ENCODE measurements at regions not wholly inside any gene's neighbourhood (a gene's known extent, or its start where the extent isn't known, plus 50 kb on each side); places are given as distances from the start of the nearest gene placed in this dataset.

DNA sequence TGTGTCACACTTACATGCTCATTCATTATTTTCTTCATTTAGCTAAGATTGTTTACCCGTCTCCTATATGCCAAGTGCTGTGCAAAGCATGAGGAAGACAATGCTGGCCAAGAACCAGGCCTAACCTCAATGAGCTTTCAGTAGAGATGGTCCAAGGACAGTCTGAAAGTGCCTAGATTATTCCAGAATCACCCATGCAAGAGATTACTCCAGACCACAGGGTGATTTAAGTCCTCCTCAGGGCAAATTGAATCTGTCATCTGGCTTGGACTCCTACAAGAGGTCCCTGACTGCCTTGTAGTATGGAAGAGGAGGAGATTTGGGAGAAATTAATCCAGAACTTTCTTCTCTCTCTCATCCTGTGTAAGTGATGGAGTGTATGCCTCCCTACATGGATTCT lies 99.4 kb upstream of the NDP start:
- TF ChIP-seq TAF1 (IDR thresholded peaks at IDR 0.05; ENCODE audit: control insufficient read depth, extremely low read depth, insufficient read depth, low read length, severe bottlenecking) (no peak), ZNF668 (CRISPR knock-in tag; IDR thresholded peaks at IDR 0.05) (no peak), PURB (CRISPR knock-in tag; IDR thresholded peaks at IDR 0.05; ENCODE audit: low read depth) (no peak), BDP1 (IDR thresholded peaks at IDR 0.05; ENCODE audit: insufficient read depth, insufficient read length) (no peak), CBFB (CRISPR knock-in tag; IDR thresholded peaks at IDR 0.05) (no peak)
- TF ChIP-seq, protein P1, sequence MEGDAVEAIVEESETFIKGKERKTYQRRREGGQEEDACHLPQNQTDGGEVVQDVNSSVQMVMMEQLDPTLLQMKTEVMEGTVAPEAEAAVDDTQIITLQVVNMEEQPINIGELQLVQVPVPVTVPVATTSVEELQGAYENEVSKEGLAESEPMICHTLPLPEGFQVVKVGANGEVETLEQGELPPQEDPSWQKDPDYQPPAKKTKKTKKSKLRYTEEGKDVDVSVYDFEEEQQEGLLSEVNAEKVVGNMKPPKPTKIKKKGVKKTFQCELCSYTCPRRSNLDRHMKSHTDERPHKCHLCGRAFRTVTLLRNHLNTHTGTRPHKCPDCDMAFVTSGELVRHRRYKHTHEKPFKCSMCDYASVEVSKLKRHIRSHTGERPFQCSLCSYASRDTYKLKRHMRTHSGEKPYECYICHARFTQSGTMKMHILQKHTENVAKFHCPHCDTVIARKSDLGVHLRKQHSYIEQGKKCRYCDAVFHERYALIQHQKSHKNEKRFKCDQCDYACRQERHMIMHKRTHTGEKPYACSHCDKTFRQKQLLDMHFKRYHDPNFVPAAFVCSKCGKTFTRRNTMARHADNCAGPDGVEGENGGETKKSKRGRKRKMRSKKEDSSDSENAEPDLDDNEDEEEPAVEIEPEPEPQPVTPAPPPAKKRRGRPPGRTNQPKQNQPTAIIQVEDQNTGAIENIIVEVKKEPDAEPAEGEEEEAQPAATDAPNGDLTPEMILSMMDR (IDR thresholded peaks at IDR 0.05 in 2 of 3, conservative IDR thresholded peaks at IDR 0.05 in 1 of 3; ENCODE audit: insufficient read depth in 2 of 3, low read depth in 1 of 3, low read length in 3 of 3), result no peak
